ENCODE measurements at regions not wholly inside any gene's neighbourhood (a gene's known extent, or its start where the extent isn't known, plus 50 kb on each side); places are given as distances from the start of the nearest gene placed in this dataset.

- H3K9me3 ChIP-seq (ENCODE audit: control insufficient read depth, insufficient read depth, low read depth, low read length) = no peaks in the 10 kb centered on the region
- no peak for TF ChIP-seq REST (IDR thresholded peaks at IDR 0.05; ENCODE audit: insufficient read depth in 1 of 2, low read depth in 2 of 2, low read length in 1 of 2)
- no peak for TF ChIP-seq POLR2AphosphoS5 (IDR thresholded peaks at IDR 0.05; ENCODE audit: low read depth, low read length)
- no peak for TF ChIP-seq CTCF (IDR thresholded peaks at IDR 0.05)
- TF ChIP-seq TCF7L2 (IDR thresholded peaks at IDR 0.05; ENCODE audit: low read depth, low read length) = no peak
- no peak for TF ChIP-seq SIN3A (IDR thresholded peaks at IDR 0.05; ENCODE audit: borderline replicate concordance, insufficient read depth, low read depth, low read length)
- H3K4me1 ChIP-seq (ENCODE audit: control insufficient read depth, insufficient read depth, low read length) = no peaks in the 10 kb centered on the region
- H3K36me3 ChIP-seq (ENCODE audit: control insufficient read depth, insufficient read depth, low read length) = no peaks in the 10 kb centered on the region
- no peak overlapping the region for H3K4me3 ChIP-seq (ENCODE audit: low read depth in 2 of 2, low read length in 2 of 2)
- CTCF ChIA-PET = no interaction called here
- in situ Hi-C loops (cut with HindIII; ENCODE audit: low pct_unique_long_range_greater_than_20kb, low sequenced_read_pairs) (no loop called here), intact Hi-C loops (cut with micrococcal nuclease; ENCODE audit: unreplicated experiment) (no loop called here)
- ATAC-seq (no peak), DNase-seq (ENCODE audit: low read depth, low spot score) (no peak)
- no peak overlapping the region for H3K27ac ChIP-seq (ENCODE audit: low read length)
- no TSS peak for BruUV-seq (replicated peaks)
- no peaks in the 10 kb centered on the region for H3K27me3 ChIP-seq (ENCODE audit: control insufficient read depth, insufficient read depth, low read length)
- POLR2A ChIA-PET = no interaction called here
These were observed 64.7 kb upstream of the PROK2 start for GRCh38 chr3:71849681-71850080.

GRCh38 chr3:71847794-71848193 lies 62.8 kb upstream of the PROK2 start:
- POLR2A ChIA-PET = no interaction called here
- Histone ChIP-seq H3K4me3 (ENCODE audit: low read depth in 2 of 2, low read length in 2 of 2) (no peak overlapping the region), H3K4me1 (ENCODE audit: control insufficient read depth, insufficient read depth, low read length) (no peaks in the 10 kb centered on the region), H3K27ac (ENCODE audit: low read length) (no peak overlapping the region), H3K9me3 (ENCODE audit: control insufficient read depth, insufficient read depth, low read depth, low read length) (no peaks in the 10 kb centered on the region), H3K36me3 (ENCODE audit: control insufficient read depth, insufficient read depth, low read length) (no peaks in the 10 kb centered on the region), H3K27me3 (ENCODE audit: control insufficient read depth, insufficient read depth, low read length) (no peaks in the 10 kb centered on the region)
- in situ Hi-C loops (cut with HindIII; ENCODE audit: low pct_unique_long_range_greater_than_20kb, low sequenced_read_pairs) (no loop called here), intact Hi-C loops (cut with micrococcal nuclease; ENCODE audit: unreplicated experiment) (no loop called here)
- CTCF ChIA-PET = no interaction called here
- TF ChIP-seq REST (IDR thresholded peaks at IDR 0.05; ENCODE audit: insufficient read depth in 1 of 2, low read depth in 2 of 2, low read length in 1 of 2) (no peak), POLR2AphosphoS5 (IDR thresholded peaks at IDR 0.05; ENCODE audit: low read depth, low read length) (no peak), TCF7L2 (IDR thresholded peaks at IDR 0.05; ENCODE audit: low read depth, low read length) (no peak), SIN3A (IDR thresholded peaks at IDR 0.05; ENCODE audit: borderline replicate concordance, insufficient read depth, low read depth, low read length) (no peak), CTCF (IDR thresholded peaks at IDR 0.05) (no peak)
- ATAC-seq (no peak), DNase-seq (ENCODE audit: low read depth, low spot score) (no peak)
- no TSS peak for BruUV-seq (replicated peaks)
